Astrocyte (in vitro differentiated cells and primary cell): ENCODE measurements at regions not wholly inside any gene's neighbourhood (a gene's known extent, or its start where the extent isn't known, plus 50 kb on each side); places are given as distances from the start of the nearest gene placed in this dataset.

Source experiments
- CTCF ChIP-seq: IDR thresholded peaks from 2 replicates; pipeline ENCODE4 v1.5.1; 2011; ENCODE audit warnings: low read depth, mild to moderate bottlenecking, inconsistent platforms, low read length, moderate library complexity; ENCODE audit not compliant: insufficient read depth
- EZH2 ChIP-seq: IDR thresholded peaks from 2 replicates; pipeline ENCODE4 v1.6.1; 2012; ENCODE audit warnings: mild to moderate bottlenecking, low read length, inconsistent platforms; ENCODE audit not compliant: insufficient read depth

- TF ChIP-seq CTCF (no peak), EZH2 (no peak)
Observed at GRCh38 chr2:892892-893291, 57.8 kb upstream of the SNTG2 start.
